ENCODE measurements at regions not wholly inside any gene's neighbourhood (a gene's known extent, or its start where the extent isn't known, plus 50 kb on each side); places are given as distances from the start of the nearest gene placed in this dataset.

GRCh38 chr2:58845011-58845410 lies 603.9 kb upstream of the FANCL start:
- ATAC-seq (no peak), DNase-seq (no peak)
- H3K4me3 Mint-ChIP-seq: no peak overlapping the region
- H3K9me3 Mint-ChIP-seq (ENCODE audit: insufficient read depth): no peaks in the 10 kb centered on the region
- no peaks in the 10 kb centered on the region for H3K27me3 Mint-ChIP-seq (ENCODE audit: low read depth)
- H3K36me3 Mint-ChIP-seq (ENCODE audit: low read depth): no peaks in the 10 kb centered on the region
- CTCF ChIA-PET: no interaction called here
- H3K27ac Mint-ChIP-seq: no peak overlapping the region
- H3K4me1 Mint-ChIP-seq (ENCODE audit: low read depth): no peaks in the 10 kb centered on the region
- POLR2A ChIA-PET: no interaction called here

- ChIA-PET POLR2A (no interaction called here), CTCF (no interaction called here)
- Mint-ChIP-seq H3K36me3 (ENCODE audit: low read depth) (no peaks in the 10 kb centered on the region), H3K27me3 (ENCODE audit: low read depth) (no peaks in the 10 kb centered on the region), H3K4me3 (no peak overlapping the region), H3K4me1 (ENCODE audit: low read depth) (no peaks in the 10 kb centered on the region), H3K27ac (no peak overlapping the region), H3K9me3 (ENCODE audit: insufficient read depth) (no peaks in the 10 kb centered on the region)
- no peak for ATAC-seq
- DNase-seq: no peak
These were observed 601.5 kb upstream of the FANCL start for GRCh38 chr2:58842501-58843155.

- peak; percentile 22 for DNase-seq
- no peaks in the 10 kb centered on the region for H3K36me3 Mint-ChIP-seq (ENCODE audit: low read depth)
- no peaks in the 10 kb centered on the region for H3K27me3 Mint-ChIP-seq (ENCODE audit: low read depth)
- no peaks in the 10 kb centered on the region for H3K4me1 Mint-ChIP-seq (ENCODE audit: low read depth)
- H3K4me3 Mint-ChIP-seq: no peak overlapping the region
- peaks cover 2% of the 10 kb centered on the region for H3K9me3 Mint-ChIP-seq (ENCODE audit: insufficient read depth)
- POLR2A ChIA-PET: no interaction called here
- CTCF ChIA-PET: no interaction called here
- no peak for ATAC-seq
- H3K27ac Mint-ChIP-seq: no peak overlapping the region
These were observed 593.3 kb upstream of the FANCL start for GRCh38 chr2:58834404-58834803.

- Mint-ChIP-seq H3K4me3 (no peak overlapping the region), H3K36me3 (ENCODE audit: low read depth) (peaks cover 3% of the 10 kb centered on the region), H3K27me3 (ENCODE audit: low read depth) (no peaks in the 10 kb centered on the region), H3K27ac (no peak overlapping the region), H3K4me1 (ENCODE audit: low read depth) (no peaks in the 10 kb centered on the region), H3K9me3 (ENCODE audit: insufficient read depth) (peaks cover 39% of the 10 kb centered on the region)
- POLR2A ChIA-PET: no interaction called here
- ATAC-seq: no peak
- no peak for DNase-seq
- CTCF ChIA-PET: no interaction called here
These were observed 585.7 kb upstream of the FANCL start for GRCh38 chr2:58826795-58827194.

DNA sequence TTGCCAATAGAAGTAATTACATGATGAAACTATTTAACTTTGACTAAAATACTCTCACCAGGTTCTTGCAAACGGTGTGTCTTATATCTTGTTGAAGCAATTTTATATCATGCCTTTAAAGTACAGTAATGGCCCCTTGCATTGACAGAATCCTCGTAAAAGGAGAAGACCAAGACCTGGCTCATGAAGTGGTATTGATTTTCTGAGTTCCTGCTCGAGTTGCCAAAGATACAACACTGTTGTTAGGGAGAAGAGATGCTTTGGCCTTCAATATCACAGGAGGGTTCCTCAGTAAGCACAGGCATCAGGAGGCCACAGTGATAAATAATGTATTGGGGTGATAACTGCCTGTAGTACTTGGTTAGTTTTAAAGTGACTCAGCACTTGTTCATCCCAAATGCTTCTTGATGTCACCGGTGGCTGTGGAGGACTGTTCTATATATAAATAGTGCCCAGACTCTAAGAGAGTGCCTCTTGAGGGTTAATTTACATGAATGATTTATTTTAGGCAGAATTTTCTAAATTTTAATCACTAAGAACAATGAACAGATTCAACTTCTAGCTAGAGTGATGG lies 571.7 kb upstream of the FANCL start:
- H3K4me3 Mint-ChIP-seq: no peak overlapping the region
- ATAC-seq (no peak), DNase-seq (no peak)
- CTCF ChIA-PET: no interaction called here
- no peaks in the 10 kb centered on the region for H3K36me3 Mint-ChIP-seq (ENCODE audit: low read depth)
- no peaks in the 10 kb centered on the region for H3K27me3 Mint-ChIP-seq (ENCODE audit: low read depth)
- H3K9me3 Mint-ChIP-seq (ENCODE audit: insufficient read depth): no peaks in the 10 kb centered on the region
- POLR2A ChIA-PET: no interaction called here
- H3K27ac Mint-ChIP-seq: no peak overlapping the region
- H3K4me1 Mint-ChIP-seq (ENCODE audit: low read depth): no peaks in the 10 kb centered on the region

DNA sequence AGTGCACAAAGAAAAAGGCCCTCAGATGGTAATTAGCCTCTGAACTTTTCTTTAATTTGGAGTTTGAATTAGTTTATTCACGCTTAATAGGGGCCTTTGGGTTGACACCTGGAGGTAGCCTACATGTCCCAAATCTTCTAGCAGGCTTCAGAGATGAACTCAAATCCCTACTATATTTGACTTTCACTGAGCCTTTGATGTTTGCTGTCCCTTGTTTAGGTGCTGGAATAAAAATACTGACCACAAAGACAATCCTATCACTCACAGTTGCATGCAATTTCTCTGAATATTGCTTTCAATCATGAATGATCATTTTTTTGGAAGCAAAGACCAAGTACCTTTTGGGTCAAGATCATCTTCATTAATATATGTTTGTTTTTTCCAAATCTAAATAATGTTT lies 564.0 kb upstream of the FANCL start:
- H3K9me3 Mint-ChIP-seq (ENCODE audit: insufficient read depth): no peaks in the 10 kb centered on the region
- DNase-seq (no peak), ATAC-seq (no peak)
- ChIA-PET CTCF (no interaction called here), POLR2A (no interaction called here)
- no peak overlapping the region for H3K27ac Mint-ChIP-seq
- H3K36me3 Mint-ChIP-seq (ENCODE audit: low read depth): no peaks in the 10 kb centered on the region
- no peaks in the 10 kb centered on the region for H3K27me3 Mint-ChIP-seq (ENCODE audit: low read depth)
- H3K4me1 Mint-ChIP-seq (ENCODE audit: low read depth): no peaks in the 10 kb centered on the region
- no peak overlapping the region for H3K4me3 Mint-ChIP-seq

DNA sequence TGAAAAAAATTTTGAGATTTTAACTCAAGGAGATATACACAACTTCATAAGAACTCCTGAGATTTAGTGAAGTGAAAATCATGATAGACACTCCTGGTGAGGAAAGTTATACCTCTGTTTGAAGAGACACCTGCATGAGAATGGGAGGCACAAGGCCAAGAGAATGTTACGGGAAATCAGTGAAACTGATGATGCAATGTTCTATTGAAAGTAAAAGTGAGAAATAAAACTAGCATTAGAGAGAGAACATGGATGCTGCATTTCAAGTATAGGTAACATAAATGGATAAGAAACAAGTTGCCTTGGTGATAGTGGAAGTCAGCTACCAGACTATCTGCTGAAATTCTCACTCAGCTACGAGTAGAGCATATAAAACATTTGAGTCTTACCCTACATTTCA lies 562.1 kb upstream of the FANCL start:
- ChIA-PET CTCF (no interaction called here), POLR2A (no interaction called here)
- Mint-ChIP-seq H3K27ac (no peak overlapping the region), H3K36me3 (ENCODE audit: low read depth) (no peaks in the 10 kb centered on the region), H3K4me3 (no peak overlapping the region), H3K9me3 (ENCODE audit: insufficient read depth) (no peaks in the 10 kb centered on the region), H3K27me3 (ENCODE audit: low read depth) (no peaks in the 10 kb centered on the region), H3K4me1 (ENCODE audit: low read depth) (no peaks in the 10 kb centered on the region)
- no peak for DNase-seq
- no peak for ATAC-seq

GRCh38 chr2:58800881-58801280 lies 559.8 kb upstream of the FANCL start:
- H3K4me1 Mint-ChIP-seq (ENCODE audit: low read depth): no peaks in the 10 kb centered on the region
- DNase-seq (no peak), ATAC-seq (no peak)
- no peaks in the 10 kb centered on the region for H3K27me3 Mint-ChIP-seq (ENCODE audit: low read depth)
- CTCF ChIA-PET: no interaction called here
- no peak overlapping the region for H3K27ac Mint-ChIP-seq
- POLR2A ChIA-PET: no interaction called here
- no peak overlapping the region for H3K4me3 Mint-ChIP-seq
- no peaks in the 10 kb centered on the region for H3K36me3 Mint-ChIP-seq (ENCODE audit: low read depth)
- no peaks in the 10 kb centered on the region for H3K9me3 Mint-ChIP-seq (ENCODE audit: insufficient read depth)

DNA sequence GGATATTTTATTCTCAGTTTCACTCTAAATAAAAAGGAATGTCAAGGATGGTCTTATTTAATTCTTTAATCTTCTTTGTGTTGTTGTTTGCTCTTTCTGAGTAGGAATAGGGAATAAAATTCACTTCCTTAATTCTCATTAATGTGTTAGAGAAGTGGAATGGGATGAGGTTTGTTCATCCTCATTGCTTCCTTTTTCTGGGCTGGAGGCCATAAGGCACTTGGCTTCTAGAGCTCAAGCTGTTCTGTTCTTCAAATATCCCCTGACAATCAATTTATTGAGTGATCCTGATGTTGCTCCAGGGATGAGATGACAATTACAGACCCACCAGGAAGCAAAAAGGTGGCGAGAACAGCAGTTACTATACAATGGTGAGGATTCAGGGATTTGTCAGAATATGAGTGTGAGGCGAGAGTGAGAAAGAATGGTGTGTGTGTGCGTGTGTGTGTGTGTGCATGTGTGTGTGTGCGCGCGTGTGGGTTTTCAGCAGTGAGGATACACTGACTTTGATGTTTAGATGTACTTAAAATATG lies 557.6 kb upstream of the FANCL start:
- Mint-ChIP-seq H3K36me3 (ENCODE audit: low read depth) (no peaks in the 10 kb centered on the region), H3K4me1 (ENCODE audit: low read depth) (no peaks in the 10 kb centered on the region), H3K9me3 (ENCODE audit: insufficient read depth) (no peaks in the 10 kb centered on the region), H3K4me3 (no peak overlapping the region), H3K27me3 (ENCODE audit: low read depth) (no peaks in the 10 kb centered on the region), H3K27ac (no peak overlapping the region)
- no peak for DNase-seq
- ATAC-seq: no peak
- ChIA-PET POLR2A (no interaction called here), CTCF (interaction anchor here (0.7 kb wide), 1 partner anchor 36 kb away, joined by 3 read pairs; no protein-coding TSS in a partner anchor)

GRCh38 chr2:58796239-58796910 lies 555.2 kb upstream of the FANCL start:
- ChIA-PET CTCF (no interaction called here), POLR2A (no interaction called here)
- no peaks in the 10 kb centered on the region for H3K9me3 Mint-ChIP-seq (ENCODE audit: insufficient read depth)
- H3K4me1 Mint-ChIP-seq (ENCODE audit: low read depth): no peaks in the 10 kb centered on the region
- no peak for ATAC-seq
- H3K36me3 Mint-ChIP-seq (ENCODE audit: low read depth): no peaks in the 10 kb centered on the region
- DNase-seq: no peak
- H3K27ac Mint-ChIP-seq: no peak overlapping the region
- H3K27me3 Mint-ChIP-seq (ENCODE audit: low read depth): no peaks in the 10 kb centered on the region
- H3K4me3 Mint-ChIP-seq: no peak overlapping the region

- H3K27ac Mint-ChIP-seq: no peak overlapping the region
- POLR2A ChIA-PET: no interaction called here
- DNase-seq (no peak), ATAC-seq (no peak)
- no peaks in the 10 kb centered on the region for H3K4me1 Mint-ChIP-seq (ENCODE audit: low read depth)
- CTCF ChIA-PET: no interaction called here
- H3K36me3 Mint-ChIP-seq (ENCODE audit: low read depth): no peaks in the 10 kb centered on the region
- H3K9me3 Mint-ChIP-seq (ENCODE audit: insufficient read depth): no peaks in the 10 kb centered on the region
- H3K4me3 Mint-ChIP-seq: no peak overlapping the region
- no peaks in the 10 kb centered on the region for H3K27me3 Mint-ChIP-seq (ENCODE audit: low read depth)
These were observed 553.8 kb upstream of the FANCL start for GRCh38 chr2:58794916-58795315.

- POLR2A ChIA-PET: no interaction called here
- H3K36me3 Mint-ChIP-seq (ENCODE audit: low read depth): no peaks in the 10 kb centered on the region
- no peaks in the 10 kb centered on the region for H3K27me3 Mint-ChIP-seq (ENCODE audit: low read depth)
- H3K27ac Mint-ChIP-seq: no peak overlapping the region
- DNase-seq (no peak), ATAC-seq (no peak)
- CTCF ChIA-PET: no interaction called here
- H3K4me1 Mint-ChIP-seq (ENCODE audit: low read depth): no peaks in the 10 kb centered on the region
- no peaks in the 10 kb centered on the region for H3K9me3 Mint-ChIP-seq (ENCODE audit: insufficient read depth)
- no peak overlapping the region for H3K4me3 Mint-ChIP-seq
These were observed 553.0 kb upstream of the FANCL start for GRCh38 chr2:58794103-58794502.

Measured in activated CD8-positive, alpha-beta T cell treated with anti-CD3 and anti-CD28 coated beads, Interleukin-2, amount 10 ng/mL, durations not matched to agents 7 days and 5 days (primary cell).